ENCODE measurements at regions not wholly inside any gene's neighbourhood (a gene's known extent, or its start where the extent isn't known, plus 50 kb on each side); places are given as distances from the start of the nearest gene placed in this dataset.

- TF ChIP-seq POLR2A (IDR thresholded peaks at IDR 0.05) = no peak
- no peak for TF ChIP-seq CTCF (IDR thresholded peaks at IDR 0.05)
These were observed 79.2 kb downstream of the ELAPOR2 start for GRCh38 chr7:86980223-86980622.

Measured in heart left ventricle (tissue), 13 donors.